HepG2 (cell line): ENCODE measurements at regions not wholly inside any gene's neighbourhood (a gene's known extent, or its start where the extent isn't known, plus 50 kb on each side); places are given as distances from the start of the nearest gene placed in this dataset.

Source experiments
- ATAC-seq: fragments of 200-7000 bp; cut with Tn5 transposase; 3 replicates; pipeline ENCODE4 v1.9.1; 2020; ENCODE audit warnings: mild to moderate bottlenecking, moderate library complexity
- BruUV-seq: library from RNA; stranded (reverse); fragments of 400-500 nt; replicated peaks from 2 replicates; lab custom pipeline; 2021; lab: Mats Ljungman, UMichigan
- CTCF ChIA-PET: fragments of 300-600 bp; formaldehyde crosslinking; extraction: SDS; loops from one replicate; lab custom pipeline; 2021; ENCODE audit warnings: low total read pairs, inconsistent platforms, low intra/inter-chr PET ratio; lab: Yijun Ruan, JAX
- POLR2A ChIA-PET: fragments of 350-600 bp; sonication (Branson Sonifier 250); formaldehyde crosslinking; loops from one replicate; lab custom pipeline; 2020; ENCODE audit warnings: antibody characterized with exemption, inconsistent platforms; lab: Yijun Ruan, JAX
- DNase-seq: peaks from one replicate; pipeline ENCODE4 v3.0.0-alpha.2; 2015; ENCODE audit warnings: low spot score
- FAIRE-seq: peaks from 3 replicates; lab custom pipeline; 2011; peaks lifted over from hg19 to GRCh38; lab: Jason Lieb, UNC
- H2AFZ ChIP-seq: one replicate; pipeline ENCODE4 v1.6.1; 2011; ENCODE audit warnings: low read length, inconsistent platforms
- H3K27ac ChIP-seq: fragments of 300-600 bp; 3 replicates; pipeline ENCODE4 v1.8.0; 2011; ENCODE audit warnings: mixed run types, mild to moderate bottlenecking, mixed read lengths, low read length, inconsistent platforms; ENCODE audit not compliant: insufficient read depth; ENCODE audit errors: extremely low read length
- H3K27me3 ChIP-seq, 2 experiments: fragments of 200-600 bp in 1 of 2; 2 replicates in 1 of 2; 3 replicates in 1 of 2; pipeline versions ENCODE4 v1.6.0 to v1.8.0; 2011; ENCODE audit warnings: low read length in 2 of 2, mild to moderate bottlenecking in 2 of 2, moderate library complexity in 2 of 2, inconsistent platforms in 1 of 2; ENCODE audit not compliant: insufficient read depth in 2 of 2, control insufficient read depth in 1 of 2
- H3K36me3 ChIP-seq, 2 experiments: fragments of 200-600 bp in 1 of 2; replicated peaks in 1 of 2; 2 replicates in 1 of 2; 3 replicates in 1 of 2; pipeline versions ENCODE4 v1.5.1 to v1.8.0; 2011; ENCODE audit warnings: low read length in 2 of 2, inconsistent platforms in 1 of 2; ENCODE audit not compliant: insufficient read depth in 2 of 2, control insufficient read depth in 1 of 2
- H3K4me1 ChIP-seq: 2 replicates; pipeline ENCODE4 v1.5.1; 2012; ENCODE audit warnings: low read length, inconsistent platforms; ENCODE audit not compliant: insufficient read depth
- H3K4me2 ChIP-seq: 2 replicates; pipeline ENCODE4 v1.6.0; 2011; ENCODE audit warnings: low read depth, low read length, inconsistent platforms
- H3K4me3 ChIP-seq, 3 experiments: fragments of 200-600 bp in 1 of 3; sonication (generic), shearing (Covaris generic) in 1 of 3; replicated peaks in 1 of 3; 2 replicates each; pipeline ENCODE4 v1.5.1; 2011 to 2016; ENCODE audit warnings: low read length in 3 of 3, inconsistent platforms in 2 of 3, low read depth in 2 of 3, mild to moderate bottlenecking in 2 of 3, control low read depth in 1 of 3, mixed read lengths in 1 of 3; ENCODE audit not compliant: insufficient read depth in 1 of 3
- H3K79me2 ChIP-seq: one replicate; pipeline ENCODE4 v1.6.1; 2011; ENCODE audit warnings: low read length, inconsistent platforms; ENCODE audit not compliant: insufficient read depth
- H3K9ac ChIP-seq: 2 replicates; pipeline ENCODE4 v1.6.0; 2011; ENCODE audit warnings: mild to moderate bottlenecking, low read depth, low read length, inconsistent platforms; ENCODE audit not compliant: insufficient read depth
- H3K9me3 ChIP-seq: 2 replicates; pipeline ENCODE4 v1.5.1; 2012; ENCODE audit warnings: mild to moderate bottlenecking, low read length
- H4K20me1 ChIP-seq: 2 replicates; pipeline ENCODE4 v1.6.0; 2011; ENCODE audit warnings: inconsistent platforms, mild to moderate bottlenecking, low read length, moderate library complexity; ENCODE audit not compliant: insufficient read depth
- CC2D1A ChIP-seq: sonication (generic); formaldehyde crosslinking; IDR thresholded peaks from 2 replicates; pipeline ENCODE4 v1.8.1; 2023; ENCODE audit warnings: mild to moderate bottlenecking, missing genetic modification reagents
- FOXP1 ChIP-seq, 2 experiments: fragments of 450-650 bp in 1 of 2; IDR thresholded peaks; 2 replicates each; pipeline ENCODE4 v1.6.1; 2017 to 2018; ENCODE audit warnings: antibody characterized with exemption in 1 of 2
- KLF9 ChIP-seq: IDR thresholded peaks from 2 replicates; pipeline ENCODE4 v1.6.1; 2016; ENCODE audit warnings: low read depth
- MBNL3 ChIP-seq: fragments of 250-450 bp; sonication (Bioruptor Pico); conservative IDR thresholded peaks from 2 replicates; pipeline ENCODE4 v1.8.0; 2022; ENCODE audit warnings: mild to moderate bottlenecking, inconsistent platforms
- MTA3 ChIP-seq: sonication (generic); formaldehyde crosslinking; IDR thresholded peaks from 2 replicates; pipeline ENCODE4 v1.4.0; 2020; ENCODE audit warnings: missing genetic modification reagents
- MZF1 ChIP-seq: sonication (generic); formaldehyde crosslinking; IDR thresholded peaks from 2 replicates; pipeline ENCODE4 v1.8.1; 2023; ENCODE audit warnings: mild to moderate bottlenecking, missing genetic modification reagents, borderline replicate concordance
- NBN ChIP-seq: fragments of 450-650 bp; conservative IDR thresholded peaks from 2 replicates; pipeline ENCODE4 v1.6.1; 2017
- NRL ChIP-seq: sonication (generic); formaldehyde crosslinking; IDR thresholded peaks from 2 replicates; pipeline ENCODE4 v1.5.0; 2020; ENCODE audit warnings: missing genetic modification reagents, mild to moderate bottlenecking, moderate library complexity, borderline replicate concordance
- SYNCRIP ChIP-seq: fragments of 200-400 bp; formaldehyde crosslinking; IDR thresholded peaks from 2 replicates; pipeline ENCODE4 v1.6.1; 2018; ENCODE audit warnings: mild to moderate bottlenecking, low read depth, low read length; ENCODE audit not compliant: insufficient read depth
- TEAD3 ChIP-seq: optimal IDR thresholded peaks from 2 replicates; pipeline ENCODE3; 2016; ENCODE audit warnings: borderline replicate concordance
- TFDP2 ChIP-seq: sonication (generic); formaldehyde crosslinking; IDR thresholded peaks from 2 replicates; pipeline ENCODE4 v1.4.0; 2020; ENCODE audit warnings: missing genetic modification reagents
- THAP9 ChIP-seq: sonication (generic); formaldehyde crosslinking; IDR thresholded peaks from 2 replicates; pipeline ENCODE4; 2020; ENCODE audit warnings: missing genetic modification reagents, mild to moderate bottlenecking, borderline replicate concordance
- TRIM22 ChIP-seq: fragments of 450-650 bp; IDR thresholded peaks from 2 replicates; pipeline ENCODE4 v1.6.1; 2017
- ZIK1 ChIP-seq: sonication (generic); formaldehyde crosslinking; IDR thresholded peaks from 2 replicates; pipeline ENCODE4 v1.5.0; 2020; ENCODE audit warnings: mild to moderate bottlenecking, low read depth, missing genetic modification reagents, borderline replicate concordance
- ZNF331 ChIP-seq: sonication (generic); formaldehyde crosslinking; IDR thresholded peaks from 2 replicates; pipeline ENCODE4 v1.4.0; 2020; ENCODE audit warnings: missing genetic modification reagents
- ZNF569 ChIP-seq: sonication (generic); formaldehyde crosslinking; IDR thresholded peaks from 2 replicates; pipeline ENCODE4 v1.5.0; 2020; ENCODE audit warnings: mild to moderate bottlenecking, missing genetic modification reagents, moderate library complexity, borderline replicate concordance
- ZNF597 ChIP-seq: sonication (generic); formaldehyde crosslinking; IDR thresholded peaks from 2 replicates; pipeline ENCODE4 v1.5.0; 2020; ENCODE audit warnings: missing genetic modification reagents
- WGBS: methylation state at CpG from one replicate; pipeline ENCODE4 v1.1.6; 2017; ENCODE audit warnings: low lambda C conversion rate; 5-methylcytosine and 5-hydroxymethylcytosine counted together
- in situ Hi-C: cut with HindIII; loops from 2 replicates; pipeline ENCODE4 v1.10.0; 2017; ENCODE audit warnings: low pct_unique_long_range_greater_than_20kb; ENCODE audit not compliant: extremely low pct_ligation_motif_present
- intact Hi-C: fragments of 100-400 bp; cut with micrococcal nuclease; formaldehyde crosslinking; loops from one replicate; pipeline ENCODE4 v1.10.0; 2022; ENCODE audit not compliant: unreplicated experiment

GRCh38 chr20:61173267-61173666 is 78.8 kb upstream of the CDH4 start:
- Histone ChIP-seq H3K4me3 (no peak overlapping the region), H3K4me2 (no peak overlapping the region), H3K27me3 (no peaks in the 10 kb centered on the region; a peak in 1 of 5 replicates), H2AFZ (no peak overlapping the region), H3K9ac (no peak overlapping the region), H3K36me3 (no peaks in the 10 kb centered on the region), H3K27ac (no peak overlapping the region), H3K9me3 (peaks cover 31% of the 10 kb centered on the region), H3K79me2 (no peaks in the 10 kb centered on the region), H3K4me1 (no peaks in the 10 kb centered on the region), H4K20me1 (no peaks in the 10 kb centered on the region)
- in situ Hi-C loops (no loop called here), intact Hi-C loops (no loop called here)
- no TSS peak for BruUV-seq
- DNase-seq (no peak), ATAC-seq (no peak), FAIRE-seq (peak; percentile 61)
- POLR2A ChIA-PET, result no interaction called here
- WGBS, result 28% methylated on average over 2 of the region's 2 CpGs
- CTCF ChIA-PET, result no interaction called here
- TF ChIP-seq SYNCRIP (no peak), KLF9 (CRISPR knock-in tag) (no peak), TRIM22 (0 out of 2 replicates have a peak, but pooled peaks have one; percentile 45), MBNL3 (CRISPR knock-in tag) (no peak), NRL (CRISPR knock-in tag) (no peak), MTA3 (CRISPR knock-in tag) (no peak), TEAD3 (CRISPR knock-in tag) (no peak), ZNF597 (CRISPR knock-in tag) (no peak), TFDP2 (no peak), ZNF331 (no peak), FOXP1 (IDR thresholded peaks at IDR 0.05) (peak; percentile 65; the same call in 1 of the 2 replicates), FOXP1 (CRISPR knock-in tag; IDR thresholded peaks at IDR 0.05) (no peak), MZF1 (CRISPR knock-in tag) (no peak), CC2D1A (no peak), ZIK1 (CRISPR knock-in tag) (no peak), ZNF569 (CRISPR knock-in tag) (no peak), THAP9 (CRISPR knock-in tag) (no peak), NBN (peak; percentile 79)
